KOPT-K1 (cell line): ENCODE measurements at regions not wholly inside any gene's neighbourhood (a gene's known extent, or its start where the extent isn't known, plus 50 kb on each side); places are given as distances from the start of the nearest gene placed in this dataset.

Source experiments
- H3K27ac ChIP-seq: fragments of 200-600 bp; sonication (generic); 2 replicates; pipeline ENCODE4 v1.5.1; 2016; ENCODE audit warnings: antibody characterized with exemption, mild to moderate bottlenecking, low read depth, low read length; ENCODE audit not compliant: poor library complexity, severe bottlenecking
- H3K36me3 ChIP-seq: fragments of 200-600 bp; sonication (generic); 2 replicates; pipeline ENCODE4 v1.5.1; 2017; ENCODE audit warnings: antibody characterized with exemption, mild to moderate bottlenecking, low read length, moderate library complexity; ENCODE audit not compliant: insufficient read depth
- H3K9me3 ChIP-seq: fragments of 200-600 bp; sonication (generic); 2 replicates; pipeline ENCODE4 v1.5.1; 2017; ENCODE audit warnings: antibody characterized with exemption, low read length, mild to moderate bottlenecking; ENCODE audit not compliant: insufficient read depth, poor library complexity, severe bottlenecking

GRCh38 chr2:4670331-4670730 lies 967.0 kb downstream of the DCDC2C start:
- Histone ChIP-seq H3K27ac (no peak overlapping the region), H3K9me3 (peaks cover 14% of the 10 kb centered on the region), H3K36me3 (no peaks in the 10 kb centered on the region)

- H3K36me3 ChIP-seq: no peaks in the 10 kb centered on the region
- H3K9me3 ChIP-seq: peaks cover 14% of the 10 kb centered on the region
Measured at GRCh38 chr2:4673025-4673489, 969.7 kb downstream of the DCDC2C start.

DNA sequence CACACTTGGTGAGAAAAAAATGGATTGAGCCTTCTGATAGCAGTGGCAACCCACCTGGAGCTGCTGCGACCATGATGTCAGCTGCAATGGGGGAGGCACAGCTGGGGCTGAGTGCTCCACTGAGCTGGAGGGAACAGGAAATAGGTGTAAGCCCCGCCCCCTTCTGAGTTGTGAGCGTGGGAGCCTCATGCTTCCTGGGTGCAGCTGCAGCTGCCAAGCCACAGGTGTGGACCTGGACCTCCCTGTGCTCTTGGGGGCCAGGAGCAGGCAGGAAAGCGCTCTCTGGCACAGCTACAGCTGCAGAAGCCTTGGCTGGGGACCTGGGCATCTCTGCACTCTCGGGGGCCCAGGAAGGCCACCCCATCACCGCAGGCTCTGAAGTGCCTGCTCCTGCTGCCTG lies 970.6 kb downstream of the DCDC2C start:
- H3K9me3 ChIP-seq: peaks cover 14% of the 10 kb centered on the region
- H3K36me3 ChIP-seq: no peaks in the 10 kb centered on the region
- peak overlapping the region; percentile 20 for H3K27ac ChIP-seq

More at GRCh38 chr2:4673025-4673489, 969.7 kb downstream of the DCDC2C start:
- no peak overlapping the region for H3K27ac ChIP-seq

DNA sequence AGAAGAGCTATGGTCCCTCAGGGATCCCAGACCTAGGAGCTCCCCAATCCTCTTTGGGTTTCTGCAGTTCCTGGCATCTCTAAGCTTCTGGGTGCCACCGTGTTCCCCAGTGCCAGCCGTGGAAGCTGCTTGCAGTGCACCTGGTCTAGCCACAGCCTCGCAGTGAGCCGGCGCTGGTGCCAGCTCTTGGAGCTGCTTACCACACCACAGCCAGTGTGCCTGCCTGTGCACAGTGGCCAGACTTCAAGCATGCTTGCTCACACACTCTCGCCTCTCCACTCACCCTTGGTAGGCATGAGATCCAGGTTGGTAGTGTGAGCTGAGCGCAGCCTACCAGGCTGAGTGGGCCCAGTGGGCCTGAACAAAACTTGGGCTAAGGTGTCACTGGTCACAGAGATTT lies 971.9 kb downstream of the DCDC2C start:
- Histone ChIP-seq H3K27ac (no peak overlapping the region), H3K9me3 (peaks cover 14% of the 10 kb centered on the region), H3K36me3 (no peaks in the 10 kb centered on the region)

- Histone ChIP-seq H3K36me3 (no peaks in the 10 kb centered on the region), H3K9me3 (peaks cover 10% of the 10 kb centered on the region)
Measured at GRCh38 chr2:4678927-4679326, 975.6 kb downstream of the DCDC2C start.

GRCh38 chr2:4679391-4679790 lies 976.0 kb downstream of the DCDC2C start:
- H3K36me3 ChIP-seq: no peaks in the 10 kb centered on the region
- peaks cover 5% of the 10 kb centered on the region for H3K9me3 ChIP-seq
- H3K27ac ChIP-seq: no peak overlapping the region

More at GRCh38 chr2:4678927-4679326, 975.6 kb downstream of the DCDC2C start:
- H3K27ac ChIP-seq: no peak overlapping the region

GRCh38 chr2:4684921-4685320 lies 981.5 kb downstream of the DCDC2C start:
- no peaks in the 10 kb centered on the region for H3K36me3 ChIP-seq
- H3K9me3 ChIP-seq: no peaks in the 10 kb centered on the region
- H3K27ac ChIP-seq: no peak overlapping the region

- Histone ChIP-seq H3K9me3 (no peaks in the 10 kb centered on the region), H3K27ac (no peak overlapping the region), H3K36me3 (no peaks in the 10 kb centered on the region)
Measured at GRCh38 chr2:4690913-4691312, 987.5 kb downstream of the DCDC2C start.

DNA sequence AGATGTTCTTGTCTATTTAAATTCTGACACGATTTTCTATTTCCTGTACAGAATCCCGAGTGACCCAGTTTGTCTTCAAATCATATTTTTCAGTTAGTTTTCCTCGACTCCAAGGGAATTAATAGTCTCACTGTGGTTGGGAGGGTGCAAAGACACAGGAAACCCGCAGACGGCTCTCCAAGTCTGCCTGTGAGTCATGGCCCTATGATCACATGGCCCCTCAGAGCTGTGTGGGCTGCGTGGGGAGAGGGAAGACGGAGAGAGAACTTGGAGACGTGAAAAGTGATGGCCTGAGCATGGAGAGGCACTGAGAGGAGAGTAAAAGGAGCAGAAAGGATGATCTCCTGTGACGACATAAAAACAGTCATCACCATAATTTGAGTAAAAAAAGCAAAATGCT lies 989.9 kb downstream of the DCDC2C start:
- H3K36me3 ChIP-seq: no peaks in the 10 kb centered on the region
- H3K27ac ChIP-seq: no peak overlapping the region
- H3K9me3 ChIP-seq: no peaks in the 10 kb centered on the region

- Histone ChIP-seq H3K27ac (no peak overlapping the region), H3K9me3 (no peaks in the 10 kb centered on the region), H3K36me3 (no peaks in the 10 kb centered on the region)
Measured at GRCh38 chr2:4695281-4695861, 992.0 kb downstream of the DCDC2C start.

- Histone ChIP-seq H3K36me3 (no peaks in the 10 kb centered on the region), H3K27ac (no peak overlapping the region), H3K9me3 (no peaks in the 10 kb centered on the region)
Measured at GRCh38 chr2:4715065-4715464, 977.1 kb upstream of the SOX11 start.

- no peaks in the 10 kb centered on the region for H3K36me3 ChIP-seq
- no peaks in the 10 kb centered on the region for H3K9me3 ChIP-seq
- no peak overlapping the region for H3K27ac ChIP-seq
Measured at GRCh38 chr2:4718777-4719176, 973.4 kb upstream of the SOX11 start.

- Histone ChIP-seq H3K36me3 (no peaks in the 10 kb centered on the region), H3K27ac (no peak overlapping the region), H3K9me3 (no peaks in the 10 kb centered on the region)
Measured at GRCh38 chr2:4725618-4726017, 966.6 kb upstream of the SOX11 start.

GRCh38 chr2:4732560-4732959 lies 959.6 kb upstream of the SOX11 start:
- Histone ChIP-seq H3K36me3 (no peaks in the 10 kb centered on the region), H3K9me3 (no peaks in the 10 kb centered on the region), H3K27ac (no peak overlapping the region)

- no peak overlapping the region for H3K27ac ChIP-seq
- no peaks in the 10 kb centered on the region for H3K9me3 ChIP-seq
- no peaks in the 10 kb centered on the region for H3K36me3 ChIP-seq
Measured at GRCh38 chr2:4745056-4745991, 946.9 kb upstream of the SOX11 start.
